ENCODE measurements at regions not wholly inside any gene's neighbourhood (a gene's known extent, or its start where the extent isn't known, plus 50 kb on each side); places are given as distances from the start of the nearest gene placed in this dataset.
"Not testable (repeated sequence)": the region's sequence is repeated elsewhere in the genome, so short reads cannot be mapped to it uniquely, and the experiment has no call there.

GRCh38 chr2:226164512-226164911 lies 635.1 kb downstream of the IRS1 start:
- no peak overlapping the region for H2AFZ ChIP-seq
- no peaks in the 10 kb centered on the region for H3K4me1 ChIP-seq
- TF ChIP-seq CTCF (IDR thresholded peaks at IDR 0.05), result no peak
- no peaks in the 10 kb centered on the region for H3K79me2 ChIP-seq
- no peak overlapping the region for H3K27ac ChIP-seq
- no peaks in the 10 kb centered on the region for H3K27me3 ChIP-seq (ENCODE audit: control insufficient read depth, insufficient read depth, low read length)
- H3K4me2 ChIP-seq (ENCODE audit: low read length), result no peak overlapping the region
- H3K9me3 ChIP-seq (ENCODE audit: control insufficient read depth, low read length), result no peaks in the 10 kb centered on the region
- H3K36me3 ChIP-seq (ENCODE audit: control insufficient read depth, insufficient read depth, low read length), result no peaks in the 10 kb centered on the region
- no peak overlapping the region for H3K4me3 ChIP-seq (ENCODE audit: low read depth, low read length)
- no peak overlapping the region for H3K9ac ChIP-seq

- H3K27ac ChIP-seq, result not testable (repeated sequence)
Measured at GRCh38 chr2:226160617-226161016, 639.0 kb downstream of the IRS1 start.

GRCh38 chr2:226159875-226160479 lies 639.6 kb downstream of the IRS1 start:
- H3K4me3 ChIP-seq (ENCODE audit: low read depth, low read length), result no peak overlapping the region
- H3K4me1 ChIP-seq, result no peaks in the 10 kb centered on the region
- H3K9me3 ChIP-seq (ENCODE audit: control insufficient read depth, low read length), result no peaks in the 10 kb centered on the region
- H3K36me3 ChIP-seq (ENCODE audit: control insufficient read depth, insufficient read depth, low read length), result no peaks in the 10 kb centered on the region
- no peaks in the 10 kb centered on the region for H3K79me2 ChIP-seq
- no peaks in the 10 kb centered on the region for H3K27me3 ChIP-seq (ENCODE audit: control insufficient read depth, insufficient read depth, low read length)
- TF ChIP-seq CTCF (IDR thresholded peaks at IDR 0.05), result no peak
- H3K9ac ChIP-seq, result no peak overlapping the region
- no peak overlapping the region for H3K27ac ChIP-seq
- H2AFZ ChIP-seq, result no peak overlapping the region
- H3K4me2 ChIP-seq (ENCODE audit: low read length), result no peak overlapping the region

More at GRCh38 chr2:226160617-226161016, 639.0 kb downstream of the IRS1 start:
- not testable (repeated sequence) for H3K4me3 ChIP-seq (ENCODE audit: low read depth, low read length); H3K4me1 ChIP-seq; H3K9ac ChIP-seq; H3K4me2 ChIP-seq (ENCODE audit: low read length); H3K79me2 ChIP-seq; H2AFZ ChIP-seq; H3K9me3 ChIP-seq (ENCODE audit: control insufficient read depth, low read length); H3K27me3 ChIP-seq (ENCODE audit: control insufficient read depth, insufficient read depth, low read length); H3K36me3 ChIP-seq (ENCODE audit: control insufficient read depth, insufficient read depth, low read length)

- H3K79me2 ChIP-seq, result no peaks in the 10 kb centered on the region
Measured at GRCh38 chr2:226158940-226159339, 640.7 kb downstream of the IRS1 start.

GRCh38 chr2:226158229-226158628 lies 641.4 kb downstream of the IRS1 start:
- Histone ChIP-seq H3K4me3 (ENCODE audit: low read depth, low read length) (no peak overlapping the region), H2AFZ (no peak overlapping the region), H3K4me2 (ENCODE audit: low read length) (no peak overlapping the region), H3K9me3 (ENCODE audit: control insufficient read depth, low read length) (no peaks in the 10 kb centered on the region), H3K27me3 (ENCODE audit: control insufficient read depth, insufficient read depth, low read length) (no peaks in the 10 kb centered on the region), H3K36me3 (ENCODE audit: control insufficient read depth, insufficient read depth, low read length) (no peaks in the 10 kb centered on the region), H3K79me2 (no peaks in the 10 kb centered on the region), H3K4me1 (no peaks in the 10 kb centered on the region), H3K9ac (no peak overlapping the region), H3K27ac (no peak overlapping the region)
- TF ChIP-seq CTCF (IDR thresholded peaks at IDR 0.05), result no peak

More at GRCh38 chr2:226158940-226159339, 640.7 kb downstream of the IRS1 start:
- Histone ChIP-seq H3K9ac (no peak overlapping the region), H3K4me2 (ENCODE audit: low read length) (no peak overlapping the region), H3K36me3 (ENCODE audit: control insufficient read depth, insufficient read depth, low read length) (no peaks in the 10 kb centered on the region), H3K9me3 (ENCODE audit: control insufficient read depth, low read length) (no peaks in the 10 kb centered on the region), H3K27ac (no peak overlapping the region), H3K27me3 (ENCODE audit: control insufficient read depth, insufficient read depth, low read length) (no peaks in the 10 kb centered on the region), H2AFZ (no peak overlapping the region), H3K4me1 (no peaks in the 10 kb centered on the region), H3K4me3 (ENCODE audit: low read depth, low read length) (no peak overlapping the region)
- no peak for TF ChIP-seq CTCF (IDR thresholded peaks at IDR 0.05)
